ENCODE measurements at regions not wholly inside any gene's neighbourhood (a gene's known extent, or its start where the extent isn't known, plus 50 kb on each side); places are given as distances from the start of the nearest gene placed in this dataset.

DNA sequence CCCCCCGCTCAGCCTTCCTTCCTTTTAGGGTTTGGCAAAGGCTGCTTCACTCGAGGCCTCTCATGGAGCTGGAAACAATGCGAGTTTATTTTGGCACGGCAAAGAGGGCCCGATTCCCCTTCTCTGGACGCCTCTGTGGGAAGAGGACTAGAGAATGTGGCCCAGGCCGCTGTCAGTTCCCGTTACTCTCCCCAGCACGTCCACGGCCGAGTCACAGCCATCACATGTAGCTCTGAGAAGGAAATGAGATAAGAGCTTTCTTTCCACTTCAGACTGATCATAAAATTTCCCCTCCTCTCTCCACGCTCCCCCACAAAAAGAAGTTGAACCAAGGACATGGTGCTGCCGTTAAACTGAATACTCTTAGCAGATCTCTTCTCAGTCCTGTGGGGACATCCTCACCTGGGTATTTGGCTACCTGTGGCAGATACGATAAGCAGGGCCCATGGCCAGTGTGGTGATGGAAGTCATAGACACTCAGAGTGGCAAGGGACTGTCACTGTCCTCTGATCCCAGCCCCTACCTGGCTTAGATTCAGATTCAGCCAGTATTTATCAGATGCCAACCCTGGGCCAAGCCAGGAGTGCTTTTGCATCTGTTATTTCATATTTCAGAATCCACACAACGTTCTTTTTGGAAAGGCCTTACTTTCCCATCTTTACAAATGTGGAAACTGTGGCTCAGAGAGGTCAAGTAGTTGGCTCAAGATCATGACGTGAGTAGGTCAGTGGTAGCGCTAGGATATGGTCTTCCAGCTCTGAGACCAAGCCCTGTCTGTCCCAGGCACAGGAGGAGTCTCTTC lies 101.2 kb downstream of the MCFD2 start:
- DNase-seq = peak; percentile 92 to 94
- Histone ChIP-seq H3K27me3 (no peaks in the 10 kb centered on the region), H3K27ac (peak overlapping the region; percentile 89 to 90), H3K4me1 (peaks cover 0 to 78% (median 67%) of the 10 kb centered on the region in 4 donors), H3K4me3 (no peak overlapping the region), H3K36me3 (no peaks in the 10 kb centered on the region), H3K9me3 (no peaks in the 10 kb centered on the region)
- TF ChIP-seq, protein P1, sequence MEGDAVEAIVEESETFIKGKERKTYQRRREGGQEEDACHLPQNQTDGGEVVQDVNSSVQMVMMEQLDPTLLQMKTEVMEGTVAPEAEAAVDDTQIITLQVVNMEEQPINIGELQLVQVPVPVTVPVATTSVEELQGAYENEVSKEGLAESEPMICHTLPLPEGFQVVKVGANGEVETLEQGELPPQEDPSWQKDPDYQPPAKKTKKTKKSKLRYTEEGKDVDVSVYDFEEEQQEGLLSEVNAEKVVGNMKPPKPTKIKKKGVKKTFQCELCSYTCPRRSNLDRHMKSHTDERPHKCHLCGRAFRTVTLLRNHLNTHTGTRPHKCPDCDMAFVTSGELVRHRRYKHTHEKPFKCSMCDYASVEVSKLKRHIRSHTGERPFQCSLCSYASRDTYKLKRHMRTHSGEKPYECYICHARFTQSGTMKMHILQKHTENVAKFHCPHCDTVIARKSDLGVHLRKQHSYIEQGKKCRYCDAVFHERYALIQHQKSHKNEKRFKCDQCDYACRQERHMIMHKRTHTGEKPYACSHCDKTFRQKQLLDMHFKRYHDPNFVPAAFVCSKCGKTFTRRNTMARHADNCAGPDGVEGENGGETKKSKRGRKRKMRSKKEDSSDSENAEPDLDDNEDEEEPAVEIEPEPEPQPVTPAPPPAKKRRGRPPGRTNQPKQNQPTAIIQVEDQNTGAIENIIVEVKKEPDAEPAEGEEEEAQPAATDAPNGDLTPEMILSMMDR (IDR thresholded peaks at IDR 0.05) = no peak
- intact Hi-C loops (cut with DNase I; ENCODE audit: low total_unique reads) = loop anchor here (5.0 kb wide), 1 partner anchor 43 kb away; no protein-coding TSS in a partner anchor

DNA sequence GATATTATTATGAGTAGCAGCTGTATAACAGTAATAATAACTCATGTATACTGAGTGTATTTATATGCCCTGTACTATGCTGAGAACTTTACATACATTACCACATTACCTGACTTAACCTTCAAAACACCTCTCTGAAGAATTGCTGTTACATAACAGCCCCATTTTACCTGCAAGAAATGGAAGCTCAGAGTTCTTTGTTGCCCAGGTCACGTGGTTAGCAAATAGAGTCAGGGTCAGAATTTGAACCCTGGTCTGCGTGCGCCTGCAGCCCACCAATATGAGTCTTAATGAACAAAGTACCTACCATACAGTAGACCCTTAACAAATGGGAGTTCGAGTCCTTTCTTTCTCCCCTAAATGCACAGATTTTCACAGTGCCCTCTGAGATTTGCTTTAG lies 101.9 kb downstream of the MCFD2 start:
- Histone ChIP-seq H3K36me3 (no peaks in the 10 kb centered on the region), H3K4me1 (peaks cover 0 to 72% (median 64%) of the 10 kb centered on the region in 4 donors), H3K27me3 (no peaks in the 10 kb centered on the region), H3K27ac (peak overlapping the region; percentile 89 to 90), H3K4me3 (no peak overlapping the region), H3K9me3 (no peaks in the 10 kb centered on the region)
- DNase-seq = no peak
- TF ChIP-seq, protein P1 (IDR thresholded peaks at IDR 0.05) = no peak
- intact Hi-C loops (cut with DNase I; ENCODE audit: low total_unique reads) = loop anchor here (5.0 kb wide), 1 partner anchor 44 kb away; no protein-coding TSS in a partner anchor

DNA sequence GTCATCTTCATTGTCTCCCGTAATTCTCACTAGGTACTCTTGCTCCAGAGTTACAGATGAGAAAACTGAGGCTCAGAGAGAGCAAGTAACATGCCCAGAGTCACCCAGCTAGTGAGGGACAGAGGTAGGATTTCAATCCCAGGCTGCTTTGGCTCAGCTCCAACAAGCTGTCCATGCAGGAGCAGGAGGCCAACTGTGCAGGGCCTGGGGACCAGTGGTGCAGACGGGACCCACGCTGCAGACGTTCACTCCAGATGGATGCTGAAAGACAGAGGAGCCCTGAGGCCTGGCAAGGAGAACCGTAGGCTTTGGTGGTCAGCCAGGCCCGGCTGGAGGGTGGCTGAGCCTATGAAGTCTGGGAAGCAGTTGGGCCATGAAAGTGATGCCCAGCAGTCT lies 102.6 kb downstream of the MCFD2 start:
- H3K4me3 ChIP-seq = no peak overlapping the region
- H3K27me3 ChIP-seq = no peaks in the 10 kb centered on the region
- no peaks in the 10 kb centered on the region for H3K36me3 ChIP-seq
- peak; percentile 75 to 85 for DNase-seq
- no peaks in the 10 kb centered on the region for H3K9me3 ChIP-seq
- peak overlapping the region; percentile 89 to 90 for H3K27ac ChIP-seq
- peaks cover 0 to 65% (median 58%) of the 10 kb centered on the region in 4 donors for H3K4me1 ChIP-seq
- TF ChIP-seq, protein P1 (IDR thresholded peaks at IDR 0.05) = no peak
- intact Hi-C loops (cut with DNase I; ENCODE audit: low total_unique reads) = loop anchor here (5.0 kb wide), 1 partner anchor 44 kb away; no protein-coding TSS in a partner anchor

All from tibial artery (tissue), 4 donors.